Liver (tissue), 8 donors: ENCODE measurements at regions not wholly inside any gene's neighbourhood (a gene's known extent, or its start where the extent isn't known, plus 50 kb on each side); places are given as distances from the start of the nearest gene placed in this dataset.

Experiments used
- DNase-seq: peaks from one replicate; pipeline ENCODE4 v3.0.0-alpha.2; 2017; ENCODE audit warnings: low spot score
- H3K27ac ChIP-seq, 2 donors: one replicate each; pipeline ENCODE4 v1.7.0; 2013; ENCODE audit warnings: inconsistent platforms in 2 of 2, low read length in 2 of 2, control low read depth in 1 of 2, low read depth in 1 of 2, mild to moderate bottlenecking in 1 of 2
- H3K27me3 ChIP-seq, 4 donors: one replicate each; pipeline versions ENCODE4 v1.6.1 to v1.7.0; 2013; ENCODE audit warnings: low read length in 3 of 4, inconsistent platforms in 1 of 4, mild to moderate bottlenecking in 1 of 4, moderate library complexity in 1 of 4; ENCODE audit not compliant: control insufficient read depth in 4 of 4, insufficient read depth in 4 of 4
- H3K36me3 ChIP-seq, 4 donors: one replicate each; pipeline versions ENCODE4 v1.6.1 to v1.7.0; 2013; ENCODE audit warnings: low read length in 3 of 4, mild to moderate bottlenecking in 3 of 4, low read depth in 1 of 4, moderate library complexity in 1 of 4; ENCODE audit not compliant: control insufficient read depth in 4 of 4, insufficient read depth in 3 of 4
- H3K4me1 ChIP-seq, 4 donors: one replicate each; pipeline versions ENCODE4 v1.6.1 to v1.7.0; 2013; ENCODE audit warnings: low read length in 3 of 4, mild to moderate bottlenecking in 3 of 4, moderate library complexity in 1 of 4; ENCODE audit not compliant: control insufficient read depth in 4 of 4, insufficient read depth in 4 of 4
- H3K4me3 ChIP-seq, 3 donors: one replicate each; pipeline versions ENCODE4 v1.6.1 to v1.7.0; 2013; ENCODE audit warnings: low read length in 3 of 3, control low read depth in 1 of 3, low read depth in 1 of 3, mild to moderate bottlenecking in 1 of 3
- H3K9ac ChIP-seq, 2 donors: one replicate each; pipeline ENCODE4 v1.7.0; 2013; ENCODE audit warnings: low read length in 2 of 2, mild to moderate bottlenecking in 2 of 2, moderate library complexity in 2 of 2, control low read depth in 1 of 2, low read depth in 1 of 2
- H3K9me3 ChIP-seq, 4 donors: one replicate each; pipeline versions ENCODE4 v1.6.1 to v1.7.0; 2013; ENCODE audit warnings: low read length in 3 of 4; ENCODE audit not compliant: control insufficient read depth in 4 of 4
- EGR1 ChIP-seq, 2 donors: IDR thresholded peaks; 2 replicates each; pipeline ENCODE4 v1.6.1; 2016 to 2018; ENCODE audit warnings: antibody characterized with exemption in 2 of 2, low read depth in 2 of 2
- FOXA1 ChIP-seq: IDR thresholded peaks from 2 replicates; pipeline ENCODE4 v1.6.1; 2016; ENCODE audit warnings: antibody characterized with exemption
- FOXA2 ChIP-seq: IDR thresholded peaks from 2 replicates; pipeline ENCODE4 v1.6.1; 2016; ENCODE audit warnings: antibody characterized with exemption
- GABPA ChIP-seq, 2 donors: IDR thresholded peaks in 1 of 2; conservative IDR thresholded peaks in 1 of 2; 2 replicates each; pipeline ENCODE4 v1.6.1; 2016; ENCODE audit warnings: antibody characterized with exemption in 2 of 2, mild to moderate bottlenecking in 1 of 2, moderate library complexity in 1 of 2
- HNF4A ChIP-seq, 2 donors: conservative IDR thresholded peaks; 2 replicates each; pipeline ENCODE4 v1.6.1; 2016; ENCODE audit warnings: antibody characterized with exemption in 2 of 2, mild to moderate bottlenecking in 2 of 2
- HNF4G ChIP-seq: IDR thresholded peaks from 2 replicates; pipeline ENCODE4 v1.6.1; 2016; ENCODE audit warnings: antibody characterized with exemption
- JUND ChIP-seq, 2 donors: IDR thresholded peaks; 2 replicates each; pipeline ENCODE4 v1.6.1; 2016; ENCODE audit warnings: antibody characterized with exemption in 2 of 2
- NR2F2 ChIP-seq: IDR thresholded peaks from 2 replicates; pipeline ENCODE4 v1.6.1; 2016; ENCODE audit warnings: antibody characterized with exemption
- RAD21 ChIP-seq, 2 donors: IDR thresholded peaks; 2 replicates each; pipeline ENCODE4 v1.6.1; 2016; ENCODE audit warnings: antibody characterized with exemption in 2 of 2, mild to moderate bottlenecking in 2 of 2
- RXRA ChIP-seq, 2 donors: IDR thresholded peaks; 2 replicates each; pipeline ENCODE4 v1.6.1; 2017 to 2018; ENCODE audit warnings: antibody characterized with exemption in 2 of 2, mild to moderate bottlenecking in 1 of 2
- TAF1 ChIP-seq: conservative IDR thresholded peaks from 2 replicates; pipeline ENCODE4 v1.6.1; 2016; ENCODE audit warnings: antibody characterized with exemption, mild to moderate bottlenecking
- YY1 ChIP-seq: IDR thresholded peaks from 2 replicates; pipeline ENCODE4 v1.6.1; 2016; ENCODE audit warnings: antibody characterized with exemption, mild to moderate bottlenecking
- WGBS: extraction: QIAGEN DNeasy Blood & Tissue Kit; methylation state at CpG from one replicate; pipeline ENCODE4 v1.1.7; 2013; 5-methylcytosine and 5-hydroxymethylcytosine counted together
- TF ChIP-seq, protein P1 (sequence below): fragments of 150-350 bp; IDR thresholded peaks from 2 replicates; pipeline ENCODE4 v1.5.1; 2017; ENCODE audit warnings: improper control_type of control experiment, low read depth, low read length; ENCODE audit not compliant: missing input control
- TF ChIP-seq, protein P2 (sequence below): IDR thresholded peaks from 2 replicates; pipeline ENCODE4 v1.6.1; 2016; ENCODE audit warnings: antibody characterized with exemption, mild to moderate bottlenecking
- TF ChIP-seq, protein P3 (sequence below): IDR thresholded peaks from 2 replicates; pipeline ENCODE4 v1.6.1; 2016; ENCODE audit warnings: antibody characterized with exemption
- TF ChIP-seq, protein P4 (sequence below): IDR thresholded peaks from 2 replicates; pipeline ENCODE4 v1.6.1; 2016; ENCODE audit warnings: antibody characterized with exemption
- TF ChIP-seq, protein P5 (sequence below): IDR thresholded peaks from 2 replicates; pipeline ENCODE4 v1.6.1; 2016; ENCODE audit warnings: antibody characterized with exemption
- donor health status: healthy.
- donor health status: healthy.
- donor health status: healthy.
- donor health status: healthy.
- donor health status: healthy.

DNA sequence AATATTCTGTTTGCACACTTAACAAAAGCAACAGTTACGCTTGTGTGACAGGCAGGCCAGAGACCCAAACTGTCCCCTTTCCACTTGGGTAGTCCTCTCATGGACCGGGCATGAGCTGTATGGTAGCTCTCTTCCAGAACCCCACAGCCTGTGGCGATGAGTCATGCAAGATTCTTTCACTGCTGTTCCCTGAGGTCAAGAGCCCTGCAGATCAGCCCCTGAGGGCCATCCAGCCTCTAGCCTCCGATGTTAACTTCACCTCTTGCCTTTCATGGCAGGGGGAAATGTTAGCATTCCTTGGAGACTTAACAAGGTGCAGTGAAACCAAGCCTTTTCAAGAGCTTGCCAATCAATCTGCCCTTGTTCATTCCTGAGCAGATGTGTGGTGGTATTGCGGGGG is 63.2 kb upstream of the DEUP1 start:
- Histone ChIP-seq H3K9me3 (no peaks in the 10 kb centered on the region), H3K4me1 (no peaks in the 10 kb centered on the region), H3K4me3 (no peak overlapping the region), H3K36me3 (no peaks in the 10 kb centered on the region), H3K27me3 (no peaks in the 10 kb centered on the region), H3K9ac (no peak overlapping the region), H3K27ac (no peak overlapping the region)
- TF ChIP-seq HNF4A (conservative IDR thresholded peaks at IDR 0.05) (no peak), EGR1 (IDR thresholded peaks at IDR 0.05; ENCODE audit: low read depth in 2 of 2) (no peak), NR2F2 (no peak), TAF1 (no peak), YY1 (no peak), RAD21 (IDR thresholded peaks at IDR 0.05) (no peak), RXRA (IDR thresholded peaks at IDR 0.05) (no peak), HNF4G (no peak), FOXA2 (no peak), FOXA1 (no peak), GABPA (IDR thresholded peaks at IDR 0.05 in 1 of 2, conservative IDR thresholded peaks at IDR 0.05 in 1 of 2) (no peak), JUND (IDR thresholded peaks at IDR 0.05) (no peak)
- TF ChIP-seq, protein P1, sequence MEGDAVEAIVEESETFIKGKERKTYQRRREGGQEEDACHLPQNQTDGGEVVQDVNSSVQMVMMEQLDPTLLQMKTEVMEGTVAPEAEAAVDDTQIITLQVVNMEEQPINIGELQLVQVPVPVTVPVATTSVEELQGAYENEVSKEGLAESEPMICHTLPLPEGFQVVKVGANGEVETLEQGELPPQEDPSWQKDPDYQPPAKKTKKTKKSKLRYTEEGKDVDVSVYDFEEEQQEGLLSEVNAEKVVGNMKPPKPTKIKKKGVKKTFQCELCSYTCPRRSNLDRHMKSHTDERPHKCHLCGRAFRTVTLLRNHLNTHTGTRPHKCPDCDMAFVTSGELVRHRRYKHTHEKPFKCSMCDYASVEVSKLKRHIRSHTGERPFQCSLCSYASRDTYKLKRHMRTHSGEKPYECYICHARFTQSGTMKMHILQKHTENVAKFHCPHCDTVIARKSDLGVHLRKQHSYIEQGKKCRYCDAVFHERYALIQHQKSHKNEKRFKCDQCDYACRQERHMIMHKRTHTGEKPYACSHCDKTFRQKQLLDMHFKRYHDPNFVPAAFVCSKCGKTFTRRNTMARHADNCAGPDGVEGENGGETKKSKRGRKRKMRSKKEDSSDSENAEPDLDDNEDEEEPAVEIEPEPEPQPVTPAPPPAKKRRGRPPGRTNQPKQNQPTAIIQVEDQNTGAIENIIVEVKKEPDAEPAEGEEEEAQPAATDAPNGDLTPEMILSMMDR: no peak
- TF ChIP-seq, protein P2, sequence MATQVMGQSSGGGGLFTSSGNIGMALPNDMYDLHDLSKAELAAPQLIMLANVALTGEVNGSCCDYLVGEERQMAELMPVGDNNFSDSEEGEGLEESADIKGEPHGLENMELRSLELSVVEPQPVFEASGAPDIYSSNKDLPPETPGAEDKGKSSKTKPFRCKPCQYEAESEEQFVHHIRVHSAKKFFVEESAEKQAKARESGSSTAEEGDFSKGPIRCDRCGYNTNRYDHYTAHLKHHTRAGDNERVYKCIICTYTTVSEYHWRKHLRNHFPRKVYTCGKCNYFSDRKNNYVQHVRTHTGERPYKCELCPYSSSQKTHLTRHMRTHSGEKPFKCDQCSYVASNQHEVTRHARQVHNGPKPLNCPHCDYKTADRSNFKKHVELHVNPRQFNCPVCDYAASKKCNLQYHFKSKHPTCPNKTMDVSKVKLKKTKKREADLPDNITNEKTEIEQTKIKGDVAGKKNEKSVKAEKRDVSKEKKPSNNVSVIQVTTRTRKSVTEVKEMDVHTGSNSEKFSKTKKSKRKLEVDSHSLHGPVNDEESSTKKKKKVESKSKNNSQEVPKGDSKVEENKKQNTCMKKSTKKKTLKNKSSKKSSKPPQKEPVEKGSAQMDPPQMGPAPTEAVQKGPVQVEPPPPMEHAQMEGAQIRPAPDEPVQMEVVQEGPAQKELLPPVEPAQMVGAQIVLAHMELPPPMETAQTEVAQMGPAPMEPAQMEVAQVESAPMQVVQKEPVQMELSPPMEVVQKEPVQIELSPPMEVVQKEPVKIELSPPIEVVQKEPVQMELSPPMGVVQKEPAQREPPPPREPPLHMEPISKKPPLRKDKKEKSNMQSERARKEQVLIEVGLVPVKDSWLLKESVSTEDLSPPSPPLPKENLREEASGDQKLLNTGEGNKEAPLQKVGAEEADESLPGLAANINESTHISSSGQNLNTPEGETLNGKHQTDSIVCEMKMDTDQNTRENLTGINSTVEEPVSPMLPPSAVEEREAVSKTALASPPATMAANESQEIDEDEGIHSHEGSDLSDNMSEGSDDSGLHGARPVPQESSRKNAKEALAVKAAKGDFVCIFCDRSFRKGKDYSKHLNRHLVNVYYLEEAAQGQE: no peak
- TF ChIP-seq, protein P3, sequence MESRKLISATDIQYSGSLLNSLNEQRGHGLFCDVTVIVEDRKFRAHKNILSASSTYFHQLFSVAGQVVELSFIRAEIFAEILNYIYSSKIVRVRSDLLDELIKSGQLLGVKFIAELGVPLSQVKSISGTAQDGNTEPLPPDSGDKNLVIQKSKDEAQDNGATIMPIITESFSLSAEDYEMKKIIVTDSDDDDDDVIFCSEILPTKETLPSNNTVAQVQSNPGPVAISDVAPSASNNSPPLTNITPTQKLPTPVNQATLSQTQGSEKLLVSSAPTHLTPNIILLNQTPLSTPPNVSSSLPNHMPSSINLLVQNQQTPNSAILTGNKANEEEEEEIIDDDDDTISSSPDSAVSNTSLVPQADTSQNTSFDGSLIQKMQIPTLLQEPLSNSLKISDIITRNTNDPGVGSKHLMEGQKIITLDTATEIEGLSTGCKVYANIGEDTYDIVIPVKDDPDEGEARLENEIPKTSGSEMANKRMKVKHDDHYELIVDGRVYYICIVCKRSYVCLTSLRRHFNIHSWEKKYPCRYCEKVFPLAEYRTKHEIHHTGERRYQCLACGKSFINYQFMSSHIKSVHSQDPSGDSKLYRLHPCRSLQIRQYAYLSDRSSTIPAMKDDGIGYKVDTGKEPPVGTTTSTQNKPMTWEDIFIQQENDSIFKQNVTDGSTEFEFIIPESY: no peak
- TF ChIP-seq, protein P4, sequence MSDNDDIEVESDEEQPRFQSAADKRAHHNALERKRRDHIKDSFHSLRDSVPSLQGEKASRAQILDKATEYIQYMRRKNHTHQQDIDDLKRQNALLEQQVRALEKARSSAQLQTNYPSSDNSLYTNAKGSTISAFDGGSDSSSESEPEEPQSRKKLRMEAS: no peak
- TF ChIP-seq, protein P5, sequence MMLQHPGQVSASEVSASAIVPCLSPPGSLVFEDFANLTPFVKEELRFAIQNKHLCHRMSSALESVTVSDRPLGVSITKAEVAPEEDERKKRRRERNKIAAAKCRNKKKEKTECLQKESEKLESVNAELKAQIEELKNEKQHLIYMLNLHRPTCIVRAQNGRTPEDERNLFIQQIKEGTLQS: no peak
- 95% methylated on average over 5 of the region's 5 CpGs for WGBS
- DNase-seq: no peak
